ENCODE measurements at regions not wholly inside any gene's neighbourhood (a gene's known extent, or its start where the extent isn't known, plus 50 kb on each side); places are given as distances from the start of the nearest gene placed in this dataset.

DNA sequence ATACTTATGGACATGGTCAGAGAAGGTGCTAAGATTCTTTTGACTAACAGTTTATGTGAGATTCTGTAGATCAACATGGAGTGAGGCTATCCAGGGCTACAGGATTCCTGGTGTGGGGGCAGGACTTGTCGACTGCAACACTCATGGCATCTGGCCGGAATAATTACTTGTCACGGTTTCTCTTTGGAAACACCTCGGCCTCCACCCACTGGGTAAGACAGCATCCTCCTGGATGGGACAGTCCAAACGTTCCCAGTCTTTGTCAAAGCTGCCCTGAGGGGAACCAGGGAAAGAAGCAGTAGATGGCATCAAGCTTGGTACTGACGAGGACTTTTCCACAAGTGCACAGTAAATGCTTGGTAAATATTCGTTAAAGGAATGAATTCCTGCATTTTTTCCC lies 762.8 kb downstream of the BRD1 start:
- TF ChIP-seq CTCF (IDR thresholded peaks at IDR 0.05) (no peak), POLR2A (IDR thresholded peaks at IDR 0.05) (no peak)

Measured in heart left ventricle (tissue), 13 donors.